Amniotic stem cell (primary cell): ENCODE measurements at regions not wholly inside any gene's neighbourhood (a gene's known extent, or its start where the extent isn't known, plus 50 kb on each side); places are given as distances from the start of the nearest gene placed in this dataset.

Experiments
- DNase-seq: peaks from one replicate; lab custom pipeline; 2025; lab: John Stamatoyannopoulos, UW

GRCh38 chr13:80036845-80037504 lies 304.0 kb downstream of the SPRY2 start:
- DNase-seq: no peak

DNA sequence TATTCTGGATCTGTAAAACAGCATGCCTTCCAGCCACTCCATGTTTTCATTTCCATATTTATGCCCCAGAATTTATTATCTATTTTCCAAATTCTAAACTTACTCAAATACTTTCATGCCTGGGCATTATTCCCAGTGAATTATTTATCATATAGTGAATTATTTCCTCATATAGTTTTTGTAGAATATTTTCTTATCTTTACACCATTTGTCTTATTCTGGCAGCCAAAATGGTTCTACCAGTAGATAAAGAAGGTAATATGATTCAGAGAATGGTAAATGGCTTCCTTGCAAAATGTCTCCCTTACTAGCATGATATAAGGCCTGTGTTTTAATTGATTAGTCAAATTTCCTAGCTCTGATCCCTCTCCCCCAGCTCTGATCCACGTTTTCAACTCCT lies 305.8 kb downstream of the SPRY2 start:
- no peak for DNase-seq

DNA sequence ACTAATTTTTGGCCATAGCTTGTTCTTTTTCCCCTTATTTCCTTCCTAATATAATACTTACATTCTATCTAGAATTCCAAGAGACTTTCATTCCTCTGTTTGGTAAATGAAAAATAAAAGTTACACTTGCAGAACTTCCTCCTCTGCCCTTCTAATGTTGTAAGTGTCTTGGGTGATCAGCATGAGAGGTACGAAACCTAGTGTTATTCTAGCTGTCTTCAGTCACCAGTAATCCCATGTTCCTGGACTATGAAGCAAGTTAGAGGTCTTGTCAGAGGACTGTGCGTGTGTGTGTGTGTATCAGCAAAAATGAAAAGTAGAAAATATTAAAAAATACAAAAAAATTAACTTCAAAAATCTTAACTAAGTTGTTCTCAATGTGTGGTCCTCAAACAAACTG lies 307.0 kb downstream of the SPRY2 start:
- no peak for DNase-seq

DNA sequence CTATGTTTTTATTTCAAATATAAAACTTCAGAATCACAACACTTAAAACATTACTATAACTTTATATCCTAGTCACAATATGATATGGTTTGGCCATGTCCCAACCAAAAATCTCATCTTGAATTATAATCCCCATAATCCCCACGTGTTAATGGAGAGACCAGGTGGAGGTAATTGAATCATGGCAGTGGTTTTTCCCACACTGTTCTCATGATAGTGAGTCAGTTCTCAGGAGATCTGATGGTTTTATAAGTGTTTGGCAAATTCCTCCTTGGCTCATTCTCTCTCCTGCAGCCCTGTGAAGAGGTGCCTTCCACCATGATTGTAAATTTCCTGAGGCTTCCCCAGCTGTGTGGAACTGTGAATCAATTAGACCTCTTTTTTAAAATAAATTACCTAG lies 307.6 kb downstream of the SPRY2 start:
- DNase-seq: no peak

- DNase-seq: no peak
Observed at GRCh38 chr13:80030491-80030890, 310.4 kb downstream of the SPRY2 start.

GRCh38 chr13:80029170-80029569 lies 311.8 kb downstream of the SPRY2 start:
- DNase-seq: no peak

DNA sequence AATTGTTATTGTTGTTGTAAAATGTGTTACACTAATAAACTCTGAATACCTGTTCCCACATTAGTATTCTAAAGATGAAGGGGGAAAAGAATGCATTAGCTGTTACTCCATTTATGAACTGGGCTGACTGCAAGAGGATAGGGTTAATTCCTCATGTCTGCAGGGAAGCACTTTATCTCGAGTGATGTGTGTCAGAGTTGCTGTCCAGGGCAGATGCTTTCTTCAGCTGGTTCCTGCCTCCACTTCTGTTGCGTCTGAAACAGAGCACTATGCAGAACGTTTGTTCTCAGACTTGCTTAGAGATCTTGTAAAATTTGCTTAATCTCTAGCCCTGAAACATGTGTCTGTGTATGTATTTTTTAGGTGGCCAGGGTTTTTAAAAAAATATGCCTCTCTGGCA lies 318.8 kb downstream of the SPRY2 start:
- no peak for DNase-seq

- no peak for DNase-seq
Observed at GRCh38 chr13:80012251-80012650, 328.7 kb downstream of the SPRY2 start.

GRCh38 chr13:80011448-80012212 lies 329.3 kb downstream of the SPRY2 start:
- no peak for DNase-seq

GRCh38 chr13:80010846-80011245 lies 330.1 kb downstream of the SPRY2 start:
- no peak for DNase-seq

DNA sequence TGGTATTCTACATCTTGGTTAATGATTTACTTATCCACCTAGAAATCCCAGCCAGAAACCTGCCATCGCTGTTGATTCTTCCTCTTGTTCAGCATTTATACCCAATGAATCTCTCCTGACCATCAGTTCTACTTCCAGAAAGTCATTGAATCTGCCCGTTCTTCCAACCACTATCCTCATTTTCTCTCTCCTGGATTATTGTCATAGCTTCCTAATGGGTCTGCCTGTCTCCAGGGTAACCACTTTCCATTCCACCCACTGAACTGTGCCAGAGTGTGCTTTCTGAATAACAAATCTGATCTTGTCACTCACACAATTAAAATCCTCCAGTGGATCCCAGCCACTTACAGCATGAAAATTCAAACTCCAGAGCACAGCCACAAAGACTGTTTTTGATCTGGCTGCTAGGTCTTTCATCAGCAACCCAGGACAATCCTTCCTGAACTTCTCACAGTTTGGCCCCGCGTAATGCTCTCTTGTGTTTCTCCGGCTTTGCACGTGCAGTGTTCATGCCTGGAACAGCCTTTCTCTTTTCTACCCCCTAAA lies 330.6 kb downstream of the SPRY2 start:
- no peak for DNase-seq

DNA sequence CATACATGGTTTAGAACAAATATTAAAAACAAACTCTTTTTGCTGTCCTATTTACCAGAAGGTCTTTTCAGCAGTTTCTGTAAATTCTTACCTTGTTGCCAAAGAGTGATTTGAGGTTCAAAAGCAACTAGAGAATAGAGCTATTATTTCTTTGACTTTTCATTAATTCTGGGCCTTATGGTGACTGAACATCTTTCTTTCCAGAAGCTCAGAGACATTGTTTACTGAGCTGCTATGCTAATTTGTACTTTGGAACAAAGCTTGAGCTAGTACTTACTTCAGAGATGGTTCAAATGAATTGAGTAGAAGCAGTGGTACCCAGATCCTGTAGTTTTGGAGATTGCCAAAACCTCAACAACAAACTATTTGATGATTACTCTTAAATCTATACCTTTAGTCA lies 331.2 kb downstream of the SPRY2 start:
- no peak for DNase-seq

DNA sequence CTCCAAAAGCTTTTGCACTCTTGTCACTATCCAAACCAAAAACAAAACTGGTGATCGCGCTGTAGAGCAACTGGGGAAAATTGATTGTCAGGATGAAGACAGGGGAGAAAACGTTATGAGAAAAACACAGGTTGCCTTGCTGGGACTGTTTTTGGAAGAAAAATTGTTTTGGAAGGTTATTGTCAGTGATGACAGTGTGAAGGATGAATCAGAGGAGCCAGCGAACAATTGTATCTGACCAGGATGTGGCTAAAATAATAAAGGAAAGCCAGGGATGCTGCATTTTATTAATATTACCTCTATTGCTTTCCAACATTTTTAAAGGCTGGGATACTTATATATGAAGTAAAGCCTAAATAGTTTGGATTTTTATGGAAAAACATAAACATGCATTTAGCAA lies 334.0 kb downstream of the SPRY2 start:
- no peak for DNase-seq

DNA sequence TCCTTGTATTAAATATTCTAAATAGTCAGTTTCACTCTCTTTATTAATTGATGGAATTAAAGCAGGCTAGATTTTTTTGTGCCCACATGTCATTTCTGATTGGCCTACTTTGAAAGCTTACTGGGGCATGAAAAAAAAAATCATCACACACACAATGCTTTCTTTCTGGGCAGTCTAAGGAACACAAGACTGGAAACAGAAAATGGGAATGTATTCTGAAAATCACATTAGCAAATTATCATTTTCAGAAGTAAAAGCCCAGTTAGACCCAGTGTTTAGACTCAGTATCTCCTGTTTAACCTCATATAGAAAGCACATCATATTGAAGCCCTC lies 339.4 kb downstream of the SPRY2 start:
- no peak for DNase-seq

- no peak for DNase-seq
Observed at GRCh38 chr13:80000684-80001509, 340.0 kb downstream of the SPRY2 start.

DNA sequence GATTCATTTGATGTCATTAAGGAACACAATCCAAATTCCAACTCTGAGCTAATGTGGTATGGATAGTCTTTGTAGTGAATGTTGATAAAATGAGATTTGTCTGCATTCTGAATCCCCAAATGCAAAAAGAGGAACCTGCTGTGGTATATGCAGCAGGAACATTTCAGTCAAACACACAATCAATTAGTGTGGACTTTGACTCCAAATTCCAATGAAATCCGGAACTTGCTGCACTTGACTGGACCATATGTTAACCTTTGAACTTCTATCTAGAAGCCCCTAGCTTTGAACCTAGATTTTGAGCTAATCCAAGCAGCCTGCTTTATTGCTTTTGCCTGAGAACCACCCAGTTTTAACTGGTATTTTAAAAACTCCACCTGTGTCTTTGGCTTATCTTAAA lies 341.3 kb downstream of the SPRY2 start:
- DNase-seq: no peak

- DNase-seq: no peak
Observed at GRCh38 chr13:79998381-79998880, 342.5 kb downstream of the SPRY2 start.

DNA sequence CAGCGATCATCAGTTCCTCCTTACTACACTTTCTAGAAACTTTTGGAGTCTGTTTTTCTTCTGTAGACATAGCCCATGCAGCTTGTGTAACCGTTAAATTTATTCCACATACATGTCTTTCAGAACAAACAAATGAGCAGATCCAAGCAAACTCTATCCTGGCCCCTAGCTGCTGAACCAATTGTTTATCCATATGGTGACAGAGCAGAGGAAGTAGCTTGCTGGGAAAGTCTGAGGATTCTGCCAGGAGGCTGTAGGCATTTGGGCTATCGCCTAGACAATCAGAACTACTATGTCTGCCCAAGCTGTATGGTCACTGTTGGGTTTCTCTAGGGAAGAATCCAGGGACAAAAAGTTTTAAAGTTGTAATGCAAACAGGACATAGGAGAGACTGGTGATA lies 343.7 kb downstream of the SPRY2 start:
- no peak for DNase-seq

DNA sequence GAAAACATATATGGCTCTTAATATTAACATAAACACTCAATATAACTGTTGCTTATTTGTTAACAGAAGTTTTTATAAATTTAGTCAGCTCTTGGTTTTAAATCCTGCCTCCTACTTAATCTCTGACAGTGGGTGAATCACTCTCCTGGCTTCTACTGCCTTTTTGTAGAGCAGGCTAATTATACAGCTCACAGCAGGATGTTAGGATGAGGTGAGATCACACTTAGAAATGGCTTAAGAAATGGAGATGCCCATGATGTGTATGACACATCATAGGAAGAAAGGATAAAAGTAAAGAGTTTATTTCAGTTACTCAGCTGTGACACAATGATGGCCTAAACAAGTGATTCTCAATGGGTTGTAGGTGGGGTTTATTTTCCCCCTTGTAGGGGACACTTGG lies 345.6 kb downstream of the SPRY2 start:
- DNase-seq: peak; percentile 15

GRCh38 chr13:79992111-79992510 lies 348.8 kb downstream of the SPRY2 start:
- no peak for DNase-seq

GRCh38 chr13:79990048-79990447 lies 350.9 kb downstream of the SPRY2 start:
- no peak for DNase-seq

GRCh38 chr13:79989217-79989661 lies 351.7 kb downstream of the SPRY2 start:
- DNase-seq: no peak

GRCh38 chr13:79988573-79988972 lies 352.4 kb downstream of the SPRY2 start:
- no peak for DNase-seq
